LNCAP (cell line): ENCODE measurements at regions not wholly inside any gene's neighbourhood (a gene's known extent, or its start where the extent isn't known, plus 50 kb on each side); places are given as distances from the start of the nearest gene placed in this dataset.

Experiments used
- TF ChIP-seq, protein P1 (sequence below): fragments of 450-650 bp; IDR thresholded peaks from 2 replicates; pipeline ENCODE4 v1.5.1; 2017; ENCODE audit warnings: mild to moderate bottlenecking

GRCh38 chr1:5746611-5747425 is 245.4 kb downstream of the NPHP4 start:
- TF ChIP-seq, protein P1, sequence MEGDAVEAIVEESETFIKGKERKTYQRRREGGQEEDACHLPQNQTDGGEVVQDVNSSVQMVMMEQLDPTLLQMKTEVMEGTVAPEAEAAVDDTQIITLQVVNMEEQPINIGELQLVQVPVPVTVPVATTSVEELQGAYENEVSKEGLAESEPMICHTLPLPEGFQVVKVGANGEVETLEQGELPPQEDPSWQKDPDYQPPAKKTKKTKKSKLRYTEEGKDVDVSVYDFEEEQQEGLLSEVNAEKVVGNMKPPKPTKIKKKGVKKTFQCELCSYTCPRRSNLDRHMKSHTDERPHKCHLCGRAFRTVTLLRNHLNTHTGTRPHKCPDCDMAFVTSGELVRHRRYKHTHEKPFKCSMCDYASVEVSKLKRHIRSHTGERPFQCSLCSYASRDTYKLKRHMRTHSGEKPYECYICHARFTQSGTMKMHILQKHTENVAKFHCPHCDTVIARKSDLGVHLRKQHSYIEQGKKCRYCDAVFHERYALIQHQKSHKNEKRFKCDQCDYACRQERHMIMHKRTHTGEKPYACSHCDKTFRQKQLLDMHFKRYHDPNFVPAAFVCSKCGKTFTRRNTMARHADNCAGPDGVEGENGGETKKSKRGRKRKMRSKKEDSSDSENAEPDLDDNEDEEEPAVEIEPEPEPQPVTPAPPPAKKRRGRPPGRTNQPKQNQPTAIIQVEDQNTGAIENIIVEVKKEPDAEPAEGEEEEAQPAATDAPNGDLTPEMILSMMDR: no peak

DNA sequence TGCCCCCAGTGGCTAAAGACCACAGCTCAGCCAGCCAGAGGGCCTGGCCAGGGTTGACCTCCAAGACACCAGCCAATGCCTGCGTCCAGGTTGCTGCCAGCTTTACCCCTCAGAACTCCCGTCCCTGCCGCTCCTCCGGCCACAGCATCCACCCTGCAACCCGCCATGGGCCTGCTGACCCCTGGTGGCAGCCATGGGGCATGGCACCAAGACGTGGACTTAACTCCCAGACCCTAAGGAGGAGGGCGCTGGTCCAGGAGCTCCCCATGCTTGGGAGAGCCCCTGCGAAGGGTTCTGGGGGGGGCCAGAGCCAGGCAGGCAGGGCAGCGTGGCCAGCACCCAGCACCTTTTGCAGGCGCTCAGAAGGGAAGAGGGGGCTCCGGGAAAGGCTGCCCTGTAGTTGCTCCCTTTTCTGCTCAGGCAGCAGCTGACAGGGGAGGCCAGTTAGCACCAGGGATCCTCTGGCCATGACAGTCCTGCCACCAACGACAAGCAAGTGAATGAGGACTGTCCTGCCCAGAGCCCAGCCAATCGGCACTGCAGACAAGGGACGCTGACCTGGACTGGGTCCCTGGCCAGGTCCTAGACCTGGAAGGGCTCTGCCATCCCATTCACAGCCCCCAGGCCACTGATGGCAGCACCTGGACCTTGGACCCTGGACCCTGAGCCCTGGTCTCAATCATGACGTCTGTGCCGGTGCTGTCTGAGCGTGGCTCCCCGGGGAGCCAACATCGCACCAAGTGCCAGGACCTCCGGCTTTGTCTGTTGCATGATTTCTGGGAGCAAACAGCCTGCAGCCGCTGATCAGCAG is 246.2 kb downstream of the NPHP4 start:
- TF ChIP-seq, protein P1: peak; percentile 96

- TF ChIP-seq, protein P1: no peak
Observed at GRCh38 chr1:5744911-5745799, 247.1 kb downstream of the NPHP4 start.

- TF ChIP-seq, protein P1: no peak
Observed at GRCh38 chr1:5744341-5744740, 247.9 kb downstream of the NPHP4 start.

DNA sequence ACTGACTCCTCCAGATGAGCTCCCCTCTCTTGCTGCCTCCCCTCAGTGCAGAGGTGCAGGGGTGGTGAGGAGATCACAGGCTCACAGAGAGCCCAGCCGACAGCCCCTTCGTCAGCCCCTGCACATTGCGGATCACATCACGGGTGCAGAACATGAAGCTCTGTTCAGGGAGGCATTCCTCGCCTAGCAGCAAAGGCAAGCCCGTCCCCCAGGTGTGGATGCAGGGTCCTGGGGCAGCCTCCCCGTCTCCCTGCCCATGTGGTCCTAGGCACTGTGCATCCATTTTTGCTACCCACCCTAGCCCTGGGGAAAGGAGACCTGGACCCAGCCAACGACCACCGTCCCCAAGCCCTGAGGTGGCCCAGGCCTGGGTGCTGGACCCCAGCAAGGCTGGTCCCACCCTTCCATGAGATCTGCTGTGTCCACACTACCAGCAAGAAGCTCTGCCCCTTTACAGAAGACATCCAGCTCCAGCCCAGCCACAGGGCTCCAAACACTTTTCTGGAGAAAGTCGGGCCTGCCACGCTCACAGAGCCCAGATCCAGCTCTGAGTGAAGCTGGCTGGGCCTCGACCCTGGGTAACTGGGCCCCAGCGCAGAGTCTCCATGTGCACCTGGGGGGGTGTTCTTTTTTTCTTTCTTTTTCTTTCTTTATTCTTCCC is 248.7 kb downstream of the NPHP4 start:
- TF ChIP-seq, protein P1: no peak

DNA sequence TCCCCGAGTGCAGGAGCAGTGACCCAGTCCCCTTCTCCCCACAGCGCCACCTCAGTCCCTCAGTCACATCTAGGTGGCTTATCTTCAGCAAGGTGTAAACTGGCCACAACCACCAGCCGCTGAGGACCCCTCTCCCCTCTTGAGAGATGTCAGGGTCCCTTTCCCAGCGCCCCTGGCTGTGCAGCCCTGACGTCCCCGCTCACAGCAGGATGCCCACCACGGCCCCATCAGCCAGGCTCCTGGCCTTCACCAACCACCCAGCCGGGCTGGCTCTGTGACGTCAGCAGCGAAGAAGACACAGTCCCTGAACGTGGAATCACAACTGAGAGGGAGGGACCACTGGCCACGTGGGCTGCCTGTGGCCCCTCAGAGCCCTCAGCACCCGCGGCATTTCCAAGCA is 249.4 kb downstream of the NPHP4 start:
- TF ChIP-seq, protein P1: no peak

- TF ChIP-seq, protein P1: no peak
Observed at GRCh38 chr1:5742032-5742431, 250.2 kb downstream of the NPHP4 start.
